ENCODE measurements at regions not wholly inside any gene's neighbourhood (a gene's known extent, or its start where the extent isn't known, plus 50 kb on each side); places are given as distances from the start of the nearest gene placed in this dataset.

GRCh38 chrX:14476205-14476604 lies 53.1 kb upstream of the GLRA2 start:
- Histone ChIP-seq H3K9me3 (ENCODE audit: control insufficient read depth in 2 of 2, insufficient read depth in 1 of 2, low read depth in 1 of 2, low read length in 1 of 2) (no peaks in the 10 kb centered on the region), H3K27me3 (ENCODE audit: control insufficient read depth in 3 of 3, insufficient read depth in 3 of 3, low read length in 3 of 3) (no peaks in the 10 kb centered on the region), H3K36me3 (ENCODE audit: control insufficient read depth in 3 of 3, insufficient read depth in 2 of 3, low read depth in 1 of 3, low read length in 3 of 3) (no peaks in the 10 kb centered on the region), H3K27ac (ENCODE audit: low read depth in 1 of 3, low read length in 2 of 3) (no peak overlapping the region), H3K4me1 (ENCODE audit: control insufficient read depth in 3 of 3, insufficient read depth in 2 of 3, low read depth in 1 of 3, low read length in 2 of 3) (no peaks in the 10 kb centered on the region), H3K4me3 (ENCODE audit: low read depth in 1 of 3, low read length in 3 of 3) (no peak overlapping the region)
- FAIRE-seq = no peak
- 16 to 26% (median 16%) methylated on average over 2 of the region's 2 CpGs for WGBS, 3 donors
- peak; percentile 1 to 17 for DNase-seq

- Histone ChIP-seq H3K9me3 (ENCODE audit: control insufficient read depth in 2 of 2, insufficient read depth in 1 of 2, low read depth in 1 of 2, low read length in 1 of 2) (no peaks in the 10 kb centered on the region), H3K27ac (ENCODE audit: low read depth in 1 of 3, low read length in 2 of 3) (no peak overlapping the region), H3K4me3 (ENCODE audit: low read depth in 1 of 3, low read length in 3 of 3) (no peak overlapping the region), H3K36me3 (ENCODE audit: control insufficient read depth in 3 of 3, insufficient read depth in 2 of 3, low read depth in 1 of 3, low read length in 3 of 3) (no peaks in the 10 kb centered on the region), H3K4me1 (ENCODE audit: control insufficient read depth in 3 of 3, insufficient read depth in 2 of 3, low read depth in 1 of 3, low read length in 2 of 3) (no peaks in the 10 kb centered on the region), H3K27me3 (ENCODE audit: control insufficient read depth in 3 of 3, insufficient read depth in 3 of 3, low read length in 3 of 3) (no peaks in the 10 kb centered on the region)
- WGBS, 3 donors = 61 to 90% (median 84%) methylated on average over 2 of the region's 2 CpGs
- DNase-seq = no peak
- FAIRE-seq = no peak
Measured at GRCh38 chrX:14449773-14450172, 79.6 kb upstream of the GLRA2 start.

GRCh38 chrX:14448406-14448805 lies 80.9 kb upstream of the GLRA2 start:
- no peaks in the 10 kb centered on the region for H3K9me3 ChIP-seq (ENCODE audit: control insufficient read depth in 2 of 2, insufficient read depth in 1 of 2, low read depth in 1 of 2, low read length in 1 of 2)

GRCh38 chrX:14440106-14440505 lies 89.2 kb upstream of the GLRA2 start:
- no peaks in the 10 kb centered on the region for H3K27me3 ChIP-seq (ENCODE audit: control insufficient read depth in 3 of 3, insufficient read depth in 3 of 3, low read length in 3 of 3)
- no peaks in the 10 kb centered on the region for H3K4me1 ChIP-seq (ENCODE audit: control insufficient read depth in 3 of 3, insufficient read depth in 2 of 3, low read depth in 1 of 3, low read length in 2 of 3)
- 79 to 86% (median 79%) methylated on average over 1 of the region's 1 CpG for WGBS, 3 donors
- DNase-seq (no peak), FAIRE-seq (no peak)
- H3K9me3 ChIP-seq (ENCODE audit: control insufficient read depth in 2 of 2, insufficient read depth in 1 of 2, low read depth in 1 of 2, low read length in 1 of 2) = no peaks in the 10 kb centered on the region
- no peaks in the 10 kb centered on the region for H3K36me3 ChIP-seq (ENCODE audit: control insufficient read depth in 3 of 3, insufficient read depth in 2 of 3, low read depth in 1 of 3, low read length in 3 of 3)
- no peak overlapping the region for H3K4me3 ChIP-seq (ENCODE audit: low read depth in 1 of 3, low read length in 3 of 3)
- H3K27ac ChIP-seq (ENCODE audit: low read depth in 1 of 3, low read length in 2 of 3) = no peak overlapping the region

More at GRCh38 chrX:14448406-14448805, 80.9 kb upstream of the GLRA2 start:
- WGBS, 3 donors = 84 to 86% (median 86%) methylated on average over 9 of the region's 9 CpGs
- no peaks in the 10 kb centered on the region for H3K4me1 ChIP-seq (ENCODE audit: control insufficient read depth in 3 of 3, insufficient read depth in 2 of 3, low read depth in 1 of 3, low read length in 2 of 3)
- H3K27ac ChIP-seq (ENCODE audit: low read depth in 1 of 3, low read length in 2 of 3) = no peak overlapping the region
- H3K4me3 ChIP-seq (ENCODE audit: low read depth in 1 of 3, low read length in 3 of 3) = no peak overlapping the region
- H3K36me3 ChIP-seq (ENCODE audit: control insufficient read depth in 3 of 3, insufficient read depth in 2 of 3, low read depth in 1 of 3, low read length in 3 of 3) = no peaks in the 10 kb centered on the region
- no peak for DNase-seq
- no peaks in the 10 kb centered on the region for H3K27me3 ChIP-seq (ENCODE audit: control insufficient read depth in 3 of 3, insufficient read depth in 3 of 3, low read length in 3 of 3)
- no peak for FAIRE-seq

GRCh38 chrX:14427614-14428013 lies 101.7 kb upstream of the GLRA2 start:
- Histone ChIP-seq H3K4me1 (ENCODE audit: control insufficient read depth in 3 of 3, insufficient read depth in 2 of 3, low read depth in 1 of 3, low read length in 2 of 3) (peaks cover 0 to 3% (median 0%) of the 10 kb centered on the region in 3 donors), H3K27me3 (ENCODE audit: control insufficient read depth in 3 of 3, insufficient read depth in 3 of 3, low read length in 3 of 3) (no peaks in the 10 kb centered on the region), H3K9me3 (ENCODE audit: control insufficient read depth in 2 of 2, insufficient read depth in 1 of 2, low read depth in 1 of 2, low read length in 1 of 2) (no peaks in the 10 kb centered on the region), H3K27ac (ENCODE audit: low read depth in 1 of 3, low read length in 2 of 3) (no peak overlapping the region), H3K36me3 (ENCODE audit: control insufficient read depth in 3 of 3, insufficient read depth in 2 of 3, low read depth in 1 of 3, low read length in 3 of 3) (no peaks in the 10 kb centered on the region), H3K4me3 (ENCODE audit: low read depth in 1 of 3, low read length in 3 of 3) (no peak overlapping the region)
- DNase-seq (peak; percentile 19 to 20), FAIRE-seq (no peak)
- 21 to 50% (median 23%) methylated on average over 1 of the region's 1 CpG for WGBS, 3 donors

GRCh38 chrX:14420841-14421240 lies 108.5 kb upstream of the GLRA2 start:
- Histone ChIP-seq H3K27me3 (ENCODE audit: control insufficient read depth in 3 of 3, insufficient read depth in 3 of 3, low read length in 3 of 3) (no peaks in the 10 kb centered on the region), H3K4me3 (ENCODE audit: low read depth in 1 of 3, low read length in 3 of 3) (no peak overlapping the region), H3K36me3 (ENCODE audit: control insufficient read depth in 3 of 3, insufficient read depth in 2 of 3, low read depth in 1 of 3, low read length in 3 of 3) (no peaks in the 10 kb centered on the region), H3K4me1 (ENCODE audit: control insufficient read depth in 3 of 3, insufficient read depth in 2 of 3, low read depth in 1 of 3, low read length in 2 of 3) (no peaks in the 10 kb centered on the region), H3K27ac (ENCODE audit: low read depth in 1 of 3, low read length in 2 of 3) (no peak overlapping the region), H3K9me3 (ENCODE audit: control insufficient read depth in 2 of 2, insufficient read depth in 1 of 2, low read depth in 1 of 2, low read length in 1 of 2) (no peaks in the 10 kb centered on the region)
- FAIRE-seq = no peak
- 35 to 54% (median 54%) methylated on average over 2 of the region's 2 CpGs for WGBS, 3 donors
- DNase-seq = no peak

GRCh38 chrX:14412686-14413085 lies 116.7 kb upstream of the GLRA2 start:
- FAIRE-seq = no peak
- H3K9me3 ChIP-seq (ENCODE audit: control insufficient read depth in 2 of 2, insufficient read depth in 1 of 2, low read depth in 1 of 2, low read length in 1 of 2) = peaks cover 0 to 3% of the 10 kb centered on the region in 2 donors
- peaks cover 0 to 8% (median 0%) of the 10 kb centered on the region in 3 donors for H3K4me1 ChIP-seq (ENCODE audit: control insufficient read depth in 3 of 3, insufficient read depth in 2 of 3, low read depth in 1 of 3, low read length in 2 of 3)
- 78 to 91% (median 88%) methylated on average over 1 of the region's 1 CpG for WGBS, 3 donors
- H3K4me3 ChIP-seq (ENCODE audit: low read depth in 1 of 3, low read length in 3 of 3) = no peak overlapping the region
- H3K27ac ChIP-seq (ENCODE audit: low read depth in 1 of 3, low read length in 2 of 3) = no peak overlapping the region
- no peaks in the 10 kb centered on the region for H3K36me3 ChIP-seq (ENCODE audit: control insufficient read depth in 3 of 3, insufficient read depth in 2 of 3, low read depth in 1 of 3, low read length in 3 of 3)
- DNase-seq = no peak
- H3K27me3 ChIP-seq (ENCODE audit: control insufficient read depth in 3 of 3, insufficient read depth in 3 of 3, low read length in 3 of 3) = no peaks in the 10 kb centered on the region

- Histone ChIP-seq H3K36me3 (ENCODE audit: control insufficient read depth in 3 of 3, insufficient read depth in 2 of 3, low read depth in 1 of 3, low read length in 3 of 3) (no peaks in the 10 kb centered on the region), H3K4me1 (ENCODE audit: control insufficient read depth in 3 of 3, insufficient read depth in 2 of 3, low read depth in 1 of 3, low read length in 2 of 3) (peaks cover 0 to 9% (median 0%) of the 10 kb centered on the region in 3 donors), H3K4me3 (ENCODE audit: low read depth in 1 of 3, low read length in 3 of 3) (no peak overlapping the region), H3K9me3 (ENCODE audit: control insufficient read depth in 2 of 2, insufficient read depth in 1 of 2, low read depth in 1 of 2, low read length in 1 of 2) (peaks cover 0 to 3% of the 10 kb centered on the region in 2 donors), H3K27ac (ENCODE audit: low read depth in 1 of 3, low read length in 2 of 3) (no peak overlapping the region), H3K27me3 (ENCODE audit: control insufficient read depth in 3 of 3, insufficient read depth in 3 of 3, low read length in 3 of 3) (no peaks in the 10 kb centered on the region)
- 10 to 45% (median 17%) methylated on average over 1 of the region's 1 CpG for WGBS, 3 donors
- FAIRE-seq = no peak
- no peak for DNase-seq
Measured at GRCh38 chrX:14411326-14411725, 118.0 kb upstream of the GLRA2 start.

GRCh38 chrX:14409341-14409740 lies 120.0 kb upstream of the GLRA2 start:
- H3K4me3 ChIP-seq (ENCODE audit: low read depth in 1 of 3, low read length in 3 of 3) = no peak overlapping the region
- H3K36me3 ChIP-seq (ENCODE audit: control insufficient read depth in 3 of 3, insufficient read depth in 2 of 3, low read depth in 1 of 3, low read length in 3 of 3) = no peaks in the 10 kb centered on the region
- H3K4me1 ChIP-seq (ENCODE audit: control insufficient read depth in 3 of 3, insufficient read depth in 2 of 3, low read depth in 1 of 3, low read length in 2 of 3) = peaks cover 0 to 11% (median 3%) of the 10 kb centered on the region in 3 donors
- FAIRE-seq = no peak
- 13 to 27% (median 21%) methylated on average over 2 of the region's 2 CpGs for WGBS, 3 donors
- peak; percentile 82 to 86 for DNase-seq
- peak overlapping the region in 1 of 3 donors; percentile 52 for H3K27ac ChIP-seq (ENCODE audit: low read depth in 1 of 3, low read length in 2 of 3)
- no peaks in the 10 kb centered on the region for H3K27me3 ChIP-seq (ENCODE audit: control insufficient read depth in 3 of 3, insufficient read depth in 3 of 3, low read length in 3 of 3)
- peaks cover 0 to 3% of the 10 kb centered on the region in 2 donors for H3K9me3 ChIP-seq (ENCODE audit: control insufficient read depth in 2 of 2, insufficient read depth in 1 of 2, low read depth in 1 of 2, low read length in 1 of 2)

All from small intestine (tissue), 7 donors.